ENCODE measurements at regions not wholly inside any gene's neighbourhood (a gene's known extent, or its start where the extent isn't known, plus 50 kb on each side); places are given as distances from the start of the nearest gene placed in this dataset.

DNA sequence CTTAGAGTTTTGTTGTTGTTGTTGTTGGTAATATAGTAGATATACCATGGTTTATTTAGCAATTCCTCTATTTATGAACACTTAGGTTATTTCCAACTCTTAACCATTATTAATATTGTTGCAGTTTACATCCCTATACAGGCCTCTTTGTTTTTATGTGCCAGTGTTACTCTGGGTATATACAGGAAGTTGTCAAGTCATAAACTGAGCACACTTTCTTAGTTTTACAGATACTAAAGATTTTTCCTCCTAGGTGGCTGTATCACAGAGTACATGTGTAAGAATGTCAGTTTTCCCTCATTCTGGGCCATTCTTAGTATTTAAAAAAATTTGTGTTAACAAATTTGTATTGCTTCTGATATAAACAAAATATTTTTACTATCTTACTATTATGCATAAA is 128.4 kb downstream of the ARL4A start:
- TF ChIP-seq EZH2 (IDR thresholded peaks at IDR 0.05) (no peak), POLR2AphosphoS5 (IDR thresholded peaks at IDR 0.05; ENCODE audit: borderline replicate concordance, low read depth, low read length) (no peak), FOXP2 (optimal IDR thresholded peaks at IDR 0.05; ENCODE audit: control extremely low read depth, extremely low read length, insufficient read depth) (no peak)
